Lower leg skin (tissue), 3 donors: ENCODE measurements at regions not wholly inside any gene's neighbourhood (a gene's known extent, or its start where the extent isn't known, plus 50 kb on each side); places are given as distances from the start of the nearest gene placed in this dataset.

Source experiments
- POLR2A ChIP-seq, 2 donors: fragments of 450-650 bp; IDR thresholded peaks; one replicate each; pipeline ENCODE4 v1.6.1; 2016 to 2017; ENCODE audit warnings: antibody characterized with exemption in 2 of 2, mild to moderate bottlenecking in 1 of 2, moderate library complexity in 1 of 2
- TF ChIP-seq, protein P1 (sequence below), 3 donors: fragments of 450-650 bp; IDR thresholded peaks; one replicate each; pipeline ENCODE4 v1.5.1; 2016; ENCODE audit warnings: antibody characterized with exemption in 3 of 3, mild to moderate bottlenecking in 3 of 3, moderate library complexity in 2 of 3

- TF ChIP-seq, protein P1, sequence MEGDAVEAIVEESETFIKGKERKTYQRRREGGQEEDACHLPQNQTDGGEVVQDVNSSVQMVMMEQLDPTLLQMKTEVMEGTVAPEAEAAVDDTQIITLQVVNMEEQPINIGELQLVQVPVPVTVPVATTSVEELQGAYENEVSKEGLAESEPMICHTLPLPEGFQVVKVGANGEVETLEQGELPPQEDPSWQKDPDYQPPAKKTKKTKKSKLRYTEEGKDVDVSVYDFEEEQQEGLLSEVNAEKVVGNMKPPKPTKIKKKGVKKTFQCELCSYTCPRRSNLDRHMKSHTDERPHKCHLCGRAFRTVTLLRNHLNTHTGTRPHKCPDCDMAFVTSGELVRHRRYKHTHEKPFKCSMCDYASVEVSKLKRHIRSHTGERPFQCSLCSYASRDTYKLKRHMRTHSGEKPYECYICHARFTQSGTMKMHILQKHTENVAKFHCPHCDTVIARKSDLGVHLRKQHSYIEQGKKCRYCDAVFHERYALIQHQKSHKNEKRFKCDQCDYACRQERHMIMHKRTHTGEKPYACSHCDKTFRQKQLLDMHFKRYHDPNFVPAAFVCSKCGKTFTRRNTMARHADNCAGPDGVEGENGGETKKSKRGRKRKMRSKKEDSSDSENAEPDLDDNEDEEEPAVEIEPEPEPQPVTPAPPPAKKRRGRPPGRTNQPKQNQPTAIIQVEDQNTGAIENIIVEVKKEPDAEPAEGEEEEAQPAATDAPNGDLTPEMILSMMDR (IDR thresholded peaks at IDR 0.05) = no peak
- TF ChIP-seq POLR2A (IDR thresholded peaks at IDR 0.05) = no peak
These were observed 89.7 kb downstream of the FBXO5 start for GRCh38 chr6:152893187-152893586.
